Activated T-helper 1 cell treated with anti-CD3 and anti-CD28 coated beads, Interleukin-12 subunit alpha, Interleukin-12 subunit beta, Interleukin-2, Interleukin-4 antibody, amounts not matched to agents 30 ng/mL and 10 ng/mL and 1 ng/mL, durations not matched to agents 14 hours and 24 hours and 36 hours (primary cell): ENCODE measurements at regions not wholly inside any gene's neighbourhood (a gene's known extent, or its start where the extent isn't known, plus 50 kb on each side); places are given as distances from the start of the nearest gene placed in this dataset.
A peak's percentile ranks its signal among the peaks of the same experiment; 100 is the strongest.

Experiments
- DNase-seq: peaks from one replicate; pipeline ENCODE4 v3.0.0; 2021; ENCODE audit warnings: low spot score
- H3K27ac Mint-ChIP-seq: one replicate; pipeline ENCODE4 v1.8.0; 2021; ENCODE audit warnings: mild to moderate bottlenecking, mixed read lengths
- H3K27me3 Mint-ChIP-seq: one replicate; pipeline ENCODE4 v1.8.0; 2022; ENCODE audit warnings: mild to moderate bottlenecking, moderate library complexity, mixed read lengths; ENCODE audit not compliant: insufficient read depth
- H3K36me3 Mint-ChIP-seq: one replicate; pipeline ENCODE4 v1.8.0; 2021; ENCODE audit warnings: low read depth, mixed read lengths
- H3K4me1 Mint-ChIP-seq: one replicate; pipeline ENCODE4 v1.8.0; 2021; ENCODE audit warnings: low read depth, mixed read lengths
- H3K4me3 Mint-ChIP-seq: one replicate; pipeline ENCODE4 v1.8.0; 2021; ENCODE audit warnings: mild to moderate bottlenecking, moderate library complexity, mixed read lengths
- H3K9me3 Mint-ChIP-seq: one replicate; pipeline ENCODE4 v1.8.0; 2021; ENCODE audit warnings: mixed read lengths
- intact Hi-C: fragments of 100-400 bp; cut with micrococcal nuclease; formaldehyde crosslinking; loops from one replicate; pipeline ENCODE4 v1.15.1; 2024

GRCh38 chr20:9981829-9982228 is 53.0 kb upstream of the ANKEF1 start:
- no peaks in the 10 kb centered on the region for H3K36me3 Mint-ChIP-seq
- H3K9me3 Mint-ChIP-seq: no peaks in the 10 kb centered on the region
- no peak overlapping the region for H3K4me3 Mint-ChIP-seq
- intact Hi-C loops: no loop called here
- no peak for DNase-seq
- peaks cover 7% of the 10 kb centered on the region for H3K4me1 Mint-ChIP-seq
- no peak overlapping the region for H3K27ac Mint-ChIP-seq
- peaks cover 5% of the 10 kb centered on the region for H3K27me3 Mint-ChIP-seq

GRCh38 chr20:9978397-9979004 is 56.3 kb upstream of the ANKEF1 start:
- Mint-ChIP-seq H3K4me1 (peaks cover 7% of the 10 kb centered on the region), H3K4me3 (no peak overlapping the region), H3K36me3 (no peaks in the 10 kb centered on the region), H3K9me3 (no peaks in the 10 kb centered on the region), H3K27me3 (peaks cover 7% of the 10 kb centered on the region), H3K27ac (no peak overlapping the region)
- peak; percentile 26 for DNase-seq
- intact Hi-C loops: loop anchor here (1.0 to 10.0 kb wide), 10 partner anchors 112 to 1229 kb away; partner anchors contain the start of genes JAG1, MKKS and SLX4IP

GRCh38 chr20:9977629-9978028 is 57.2 kb upstream of the ANKEF1 start:
- Mint-ChIP-seq H3K27ac (no peak overlapping the region), H3K9me3 (no peaks in the 10 kb centered on the region), H3K27me3 (peaks cover 7% of the 10 kb centered on the region), H3K36me3 (no peaks in the 10 kb centered on the region), H3K4me1 (peaks cover 7% of the 10 kb centered on the region), H3K4me3 (no peak overlapping the region)
- intact Hi-C loops: loop anchor here (1.0 to 10.0 kb wide), 10 partner anchors 113 to 1230 kb away; partner anchors contain the start of genes JAG1, MKKS and SLX4IP
- DNase-seq: no peak

- intact Hi-C loops: loop anchor here (10.0 kb wide), 1 partner anchor 700 kb away; the partner anchor contains the start of gene JAG1
- Mint-ChIP-seq H3K4me3 (no peak overlapping the region), H3K27ac (no peak overlapping the region), H3K9me3 (no peaks in the 10 kb centered on the region), H3K27me3 (peaks cover 8% of the 10 kb centered on the region), H3K4me1 (peaks cover 7% of the 10 kb centered on the region), H3K36me3 (no peaks in the 10 kb centered on the region)
- DNase-seq: no peak
Measured at GRCh38 chr20:9974324-9974723, 60.5 kb upstream of the ANKEF1 start.

GRCh38 chr20:9971746-9972145 is 63.0 kb upstream of the ANKEF1 start:
- DNase-seq: no peak
- Mint-ChIP-seq H3K4me3 (no peak overlapping the region), H3K27ac (no peak overlapping the region), H3K4me1 (no peaks in the 10 kb centered on the region), H3K27me3 (peaks cover 6% of the 10 kb centered on the region), H3K9me3 (no peaks in the 10 kb centered on the region), H3K36me3 (no peaks in the 10 kb centered on the region)
- intact Hi-C loops: loop anchor here (10.0 kb wide), 1 partner anchor 703 kb away; the partner anchor contains the start of gene JAG1

- no peak for DNase-seq
- Mint-ChIP-seq H3K27ac (no peak overlapping the region), H3K4me3 (no peak overlapping the region), H3K4me1 (no peaks in the 10 kb centered on the region), H3K27me3 (peaks cover 6% of the 10 kb centered on the region), H3K36me3 (no peaks in the 10 kb centered on the region), H3K9me3 (no peaks in the 10 kb centered on the region)
- intact Hi-C loops: loop anchor here (10.0 kb wide), 1 partner anchor 705 kb away; the partner anchor contains the start of gene JAG1
Measured at GRCh38 chr20:9969626-9970025, 65.2 kb upstream of the ANKEF1 start.

GRCh38 chr20:9968015-9968414 is 66.8 kb upstream of the ANKEF1 start:
- Mint-ChIP-seq H3K9me3 (no peaks in the 10 kb centered on the region), H3K36me3 (no peaks in the 10 kb centered on the region), H3K27me3 (peaks cover 3% of the 10 kb centered on the region), H3K4me1 (no peaks in the 10 kb centered on the region), H3K4me3 (no peak overlapping the region), H3K27ac (no peak overlapping the region)
- intact Hi-C loops: no loop called here
- DNase-seq: no peak

GRCh38 chr20:9966966-9967365 is 67.8 kb upstream of the ANKEF1 start:
- Mint-ChIP-seq H3K36me3 (no peaks in the 10 kb centered on the region), H3K9me3 (no peaks in the 10 kb centered on the region), H3K27ac (no peak overlapping the region), H3K4me1 (no peaks in the 10 kb centered on the region), H3K4me3 (no peak overlapping the region), H3K27me3 (peaks cover 3% of the 10 kb centered on the region)
- intact Hi-C loops: no loop called here
- no peak for DNase-seq

GRCh38 chr20:9963029-9963428 is 71.8 kb upstream of the ANKEF1 start:
- Mint-ChIP-seq H3K4me1 (no peaks in the 10 kb centered on the region), H3K9me3 (no peaks in the 10 kb centered on the region), H3K36me3 (no peaks in the 10 kb centered on the region), H3K4me3 (no peak overlapping the region), H3K27me3 (no peaks in the 10 kb centered on the region), H3K27ac (no peak overlapping the region)
- intact Hi-C loops: no loop called here
- no peak for DNase-seq

GRCh38 chr20:9958693-9959092 is 76.1 kb upstream of the ANKEF1 start:
- H3K4me1 Mint-ChIP-seq: no peaks in the 10 kb centered on the region
- H3K4me3 Mint-ChIP-seq: no peak overlapping the region
- no peaks in the 10 kb centered on the region for H3K36me3 Mint-ChIP-seq

GRCh38 chr20:9955646-9956045 is 79.1 kb upstream of the ANKEF1 start:
- no peaks in the 10 kb centered on the region for H3K9me3 Mint-ChIP-seq
- H3K27ac Mint-ChIP-seq: no peak overlapping the region
- H3K4me3 Mint-ChIP-seq: no peak overlapping the region
- DNase-seq: no peak
- no peaks in the 10 kb centered on the region for H3K36me3 Mint-ChIP-seq
- no peaks in the 10 kb centered on the region for H3K27me3 Mint-ChIP-seq
- intact Hi-C loops: no loop called here
- no peaks in the 10 kb centered on the region for H3K4me1 Mint-ChIP-seq

More at GRCh38 chr20:9958693-9959092, 76.1 kb upstream of the ANKEF1 start:
- intact Hi-C loops: no loop called here
- Mint-ChIP-seq H3K27ac (no peak overlapping the region), H3K9me3 (no peaks in the 10 kb centered on the region), H3K27me3 (no peaks in the 10 kb centered on the region)
- DNase-seq: no peak

- intact Hi-C loops: no loop called here
- Mint-ChIP-seq H3K27ac (no peak overlapping the region), H3K4me3 (no peak overlapping the region), H3K27me3 (no peaks in the 10 kb centered on the region), H3K9me3 (no peaks in the 10 kb centered on the region), H3K4me1 (no peaks in the 10 kb centered on the region), H3K36me3 (no peaks in the 10 kb centered on the region)
- no peak for DNase-seq
Measured at GRCh38 chr20:9949563-9949962, 85.2 kb upstream of the ANKEF1 start.

- H3K9me3 Mint-ChIP-seq: no peaks in the 10 kb centered on the region
- H3K4me1 Mint-ChIP-seq: no peaks in the 10 kb centered on the region
- no peaks in the 10 kb centered on the region for H3K36me3 Mint-ChIP-seq
- no peaks in the 10 kb centered on the region for H3K27me3 Mint-ChIP-seq
- DNase-seq: no peak
- intact Hi-C loops: no loop called here
- H3K4me3 Mint-ChIP-seq: no peak overlapping the region
- no peak overlapping the region for H3K27ac Mint-ChIP-seq
Measured at GRCh38 chr20:9945408-9945807, 89.4 kb upstream of the ANKEF1 start.

- DNase-seq: no peak
- Mint-ChIP-seq H3K9me3 (no peaks in the 10 kb centered on the region), H3K4me3 (no peak overlapping the region), H3K27ac (no peak overlapping the region), H3K4me1 (no peaks in the 10 kb centered on the region), H3K27me3 (no peaks in the 10 kb centered on the region), H3K36me3 (no peaks in the 10 kb centered on the region)
- intact Hi-C loops: no loop called here
Measured at GRCh38 chr20:9942736-9943135, 92.1 kb upstream of the ANKEF1 start.
